ENCODE measurements at regions not wholly inside any gene's neighbourhood (a gene's known extent, or its start where the extent isn't known, plus 50 kb on each side); places are given as distances from the start of the nearest gene placed in this dataset.

- Histone ChIP-seq H3K27me3 (no peaks in the 10 kb centered on the region), H3K27ac (no peak overlapping the region), H3K4me1 (peaks cover 14% of the 10 kb centered on the region), H3K4me3 (no peak overlapping the region), H3K36me3 (no peaks in the 10 kb centered on the region), H3K9me3 (no peaks in the 10 kb centered on the region)
- DNase-seq (ENCODE audit: low spot score in 2 of 2) = no peak
- WGBS = 74% methylated on average over 6 of the region's 6 CpGs
- no peak for TF ChIP-seq CTCF (IDR thresholded peaks at IDR 0.05)
- no peak for TF ChIP-seq POLR2AphosphoS5 (IDR thresholded peaks at IDR 0.05)
- no peak for TF ChIP-seq EP300 (IDR thresholded peaks at IDR 0.05)
- no peak for TF ChIP-seq POLR2A (IDR thresholded peaks at IDR 0.05)
Observed at GRCh38 chr1:115219927-115220326, 118.1 kb downstream of the NGF start.

- Histone ChIP-seq H3K4me1 (peaks cover 8% of the 10 kb centered on the region), H3K27ac (no peak overlapping the region), H3K9me3 (no peaks in the 10 kb centered on the region), H3K36me3 (no peaks in the 10 kb centered on the region), H3K4me3 (no peak overlapping the region), H3K27me3 (no peaks in the 10 kb centered on the region)
- no peak for DNase-seq (ENCODE audit: low spot score in 2 of 2)
- TF ChIP-seq POLR2A (IDR thresholded peaks at IDR 0.05) (no peak), EP300 (IDR thresholded peaks at IDR 0.05) (no peak), CTCF (IDR thresholded peaks at IDR 0.05) (no peak), POLR2AphosphoS5 (IDR thresholded peaks at IDR 0.05) (no peak)
- 91% methylated on average over 3 of the region's 3 CpGs for WGBS
Observed at GRCh38 chr1:115218699-115219098, 119.3 kb downstream of the NGF start.

- no peak for DNase-seq (ENCODE audit: low spot score in 2 of 2)
- H3K4me1 ChIP-seq = peaks cover 3% of the 10 kb centered on the region
- WGBS = 77% methylated on average over 6 of the region's 6 CpGs
- H3K36me3 ChIP-seq = no peaks in the 10 kb centered on the region
- no peak overlapping the region for H3K27ac ChIP-seq
- H3K9me3 ChIP-seq = no peaks in the 10 kb centered on the region
- H3K27me3 ChIP-seq = no peaks in the 10 kb centered on the region
- TF ChIP-seq CTCF (IDR thresholded peaks at IDR 0.05) (no peak), POLR2A (IDR thresholded peaks at IDR 0.05) (no peak), POLR2AphosphoS5 (IDR thresholded peaks at IDR 0.05) (no peak), EP300 (IDR thresholded peaks at IDR 0.05) (no peak)
- no peak overlapping the region for H3K4me3 ChIP-seq
Observed at GRCh38 chr1:115218034-115218405, 120.0 kb downstream of the NGF start.

- WGBS = 71% methylated on average over 11 of the region's 11 CpGs
- Histone ChIP-seq H3K4me1 (no peaks in the 10 kb centered on the region), H3K36me3 (no peaks in the 10 kb centered on the region), H3K4me3 (no peak overlapping the region), H3K27me3 (no peaks in the 10 kb centered on the region), H3K27ac (no peak overlapping the region), H3K9me3 (no peaks in the 10 kb centered on the region)
- no peak for TF ChIP-seq POLR2A (IDR thresholded peaks at IDR 0.05)
- no peak for TF ChIP-seq POLR2AphosphoS5 (IDR thresholded peaks at IDR 0.05)
- TF ChIP-seq CTCF (IDR thresholded peaks at IDR 0.05) = no peak
- no peak for DNase-seq (ENCODE audit: low spot score in 2 of 2)
Observed at GRCh38 chr1:115217150-115218033, 120.7 kb downstream of the NGF start.

GRCh38 chr1:115215703-115216521, 122.1 kb downstream of the NGF start:
- DNase-seq (ENCODE audit: low spot score in 2 of 2) = no peak
- TF ChIP-seq POLR2A (IDR thresholded peaks at IDR 0.05) = no peak
- no peak for TF ChIP-seq EP300 (IDR thresholded peaks at IDR 0.05)
- no peak for TF ChIP-seq POLR2AphosphoS5 (IDR thresholded peaks at IDR 0.05)
- TF ChIP-seq CTCF (IDR thresholded peaks at IDR 0.05) = no peak
- Histone ChIP-seq H3K9me3 (no peaks in the 10 kb centered on the region), H3K27me3 (no peaks in the 10 kb centered on the region), H3K36me3 (no peaks in the 10 kb centered on the region), H3K4me1 (no peaks in the 10 kb centered on the region), H3K27ac (no peak overlapping the region), H3K4me3 (no peak overlapping the region)
- 98% methylated on average over 4 of the region's 4 CpGs for WGBS
